ENCODE measurements at regions not wholly inside any gene's neighbourhood (a gene's known extent, or its start where the extent isn't known, plus 50 kb on each side); places are given as distances from the start of the nearest gene placed in this dataset.

GRCh38 chr9:78985084-78985738 is 586.6 kb upstream of the TLE4 start:
- TF ChIP-seq EZH2phosphoT487 (IDR thresholded peaks at IDR 0.05; ENCODE audit: low read length): no peak
- no peak for TF ChIP-seq EZH2 (optimal IDR thresholded peaks at IDR 0.05; ENCODE audit: low read depth, low read length)
- TF ChIP-seq, protein P1, sequence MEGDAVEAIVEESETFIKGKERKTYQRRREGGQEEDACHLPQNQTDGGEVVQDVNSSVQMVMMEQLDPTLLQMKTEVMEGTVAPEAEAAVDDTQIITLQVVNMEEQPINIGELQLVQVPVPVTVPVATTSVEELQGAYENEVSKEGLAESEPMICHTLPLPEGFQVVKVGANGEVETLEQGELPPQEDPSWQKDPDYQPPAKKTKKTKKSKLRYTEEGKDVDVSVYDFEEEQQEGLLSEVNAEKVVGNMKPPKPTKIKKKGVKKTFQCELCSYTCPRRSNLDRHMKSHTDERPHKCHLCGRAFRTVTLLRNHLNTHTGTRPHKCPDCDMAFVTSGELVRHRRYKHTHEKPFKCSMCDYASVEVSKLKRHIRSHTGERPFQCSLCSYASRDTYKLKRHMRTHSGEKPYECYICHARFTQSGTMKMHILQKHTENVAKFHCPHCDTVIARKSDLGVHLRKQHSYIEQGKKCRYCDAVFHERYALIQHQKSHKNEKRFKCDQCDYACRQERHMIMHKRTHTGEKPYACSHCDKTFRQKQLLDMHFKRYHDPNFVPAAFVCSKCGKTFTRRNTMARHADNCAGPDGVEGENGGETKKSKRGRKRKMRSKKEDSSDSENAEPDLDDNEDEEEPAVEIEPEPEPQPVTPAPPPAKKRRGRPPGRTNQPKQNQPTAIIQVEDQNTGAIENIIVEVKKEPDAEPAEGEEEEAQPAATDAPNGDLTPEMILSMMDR (IDR thresholded peaks at IDR 0.05; ENCODE audit: low read length): no peak
- H3K9me2 ChIP-seq (replicated peaks; ENCODE audit: insufficient read depth, low read length): no peaks in the 10 kb centered on the region
- no peaks in the 10 kb centered on the region for H3K9me3 ChIP-seq (replicated peaks; ENCODE audit: insufficient read depth, low read length)
- no peaks in the 10 kb centered on the region for H3K4me1 ChIP-seq (ENCODE audit: low read length)
- no peaks in the 10 kb centered on the region for H4K20me1 ChIP-seq (ENCODE audit: insufficient read depth, low read length)
- no peak for DNase-seq
- no peak overlapping the region for H3K4me2 ChIP-seq (ENCODE audit: low read depth, low read length)
- no peaks in the 10 kb centered on the region for H3K79me2 ChIP-seq (ENCODE audit: low read length)
- no peak overlapping the region for H2AFZ ChIP-seq (ENCODE audit: low read length)
- no peaks in the 10 kb centered on the region for H3F3A ChIP-seq (ENCODE audit: insufficient read depth, low read length)
- no peak overlapping the region for H3K27ac ChIP-seq (ENCODE audit: low read length)
- H3K4me3 ChIP-seq (ENCODE audit: low read length): no peak overlapping the region
- no peaks in the 10 kb centered on the region for H3K27me3 ChIP-seq (replicated peaks; ENCODE audit: insufficient read depth, low read length)
- no peaks in the 10 kb centered on the region for H3K36me3 ChIP-seq (replicated peaks; ENCODE audit: insufficient read depth, low read length)
- H3K9ac ChIP-seq (ENCODE audit: low read length): no peak overlapping the region

DNA sequence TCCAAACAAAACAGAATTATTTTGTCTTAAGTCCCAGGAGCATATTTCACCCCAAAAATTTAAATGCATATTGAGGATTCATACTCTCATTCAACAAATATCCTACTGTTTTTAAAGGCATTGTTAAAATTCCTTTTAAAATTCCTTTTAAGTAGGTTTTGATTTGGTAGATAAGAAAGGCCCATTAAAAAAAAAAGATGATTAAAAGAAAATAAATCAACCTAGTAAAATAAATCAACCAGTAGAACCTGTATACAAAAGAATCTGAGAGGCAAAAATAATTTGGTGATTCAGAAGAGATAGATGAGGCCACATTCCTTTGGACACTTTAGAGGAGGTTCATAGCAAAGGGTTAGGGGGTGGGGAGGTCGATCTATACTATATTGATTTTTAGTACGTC is 585.3 kb upstream of the TLE4 start:
- Histone ChIP-seq H2AFZ (ENCODE audit: low read length) (no peak overlapping the region), H3K27ac (ENCODE audit: low read length) (no peak overlapping the region), H3K9ac (ENCODE audit: low read length) (no peak overlapping the region), H3K9me3 (replicated peaks; ENCODE audit: insufficient read depth, low read length) (no peaks in the 10 kb centered on the region), H3K27me3 (replicated peaks; ENCODE audit: insufficient read depth, low read length) (no peaks in the 10 kb centered on the region), H3K4me1 (ENCODE audit: low read length) (no peaks in the 10 kb centered on the region), H3K9me2 (replicated peaks; ENCODE audit: insufficient read depth, low read length) (no peaks in the 10 kb centered on the region), H3K79me2 (ENCODE audit: low read length) (no peaks in the 10 kb centered on the region), H3F3A (ENCODE audit: insufficient read depth, low read length) (no peaks in the 10 kb centered on the region), H3K36me3 (replicated peaks; ENCODE audit: insufficient read depth, low read length) (no peaks in the 10 kb centered on the region), H3K4me2 (ENCODE audit: low read depth, low read length) (no peak overlapping the region), H4K20me1 (ENCODE audit: insufficient read depth, low read length) (no peaks in the 10 kb centered on the region), H3K4me3 (ENCODE audit: low read length) (no peak overlapping the region)
- no peak for DNase-seq
- TF ChIP-seq EZH2 (optimal IDR thresholded peaks at IDR 0.05; ENCODE audit: low read depth, low read length): no peak
- TF ChIP-seq EZH2phosphoT487 (IDR thresholded peaks at IDR 0.05; ENCODE audit: low read length): no peak
- TF ChIP-seq, protein P1 (IDR thresholded peaks at IDR 0.05; ENCODE audit: low read length): no peak

DNA sequence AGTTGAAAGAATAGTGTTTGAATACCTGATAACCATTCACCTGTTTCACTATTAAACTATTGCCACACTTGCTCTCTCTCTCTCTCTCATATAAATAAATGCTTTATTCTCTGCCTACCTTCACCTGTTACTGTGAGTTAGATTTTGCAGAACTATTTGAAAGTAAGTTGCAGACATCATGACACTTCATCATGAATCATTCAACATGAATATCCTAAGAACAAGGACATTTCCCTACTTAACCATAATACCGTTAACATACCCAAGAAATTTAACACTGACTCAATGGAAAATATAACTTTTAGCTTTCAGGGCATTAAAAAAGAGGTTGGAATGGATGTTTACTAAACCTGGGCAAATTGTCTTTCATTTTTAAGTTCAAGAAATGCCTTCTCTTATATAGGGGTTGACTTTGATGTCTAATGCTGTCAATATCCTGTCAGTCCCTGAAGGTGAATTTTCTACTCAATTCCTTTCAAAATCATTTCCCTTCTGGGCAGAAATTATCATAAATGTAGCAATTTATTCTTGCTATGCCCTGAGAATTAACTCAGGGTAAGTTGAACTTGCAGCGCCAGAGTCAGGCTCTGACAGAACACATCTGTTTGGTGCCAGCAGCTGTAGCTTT is 582.6 kb upstream of the TLE4 start:
- Histone ChIP-seq H3K4me3 (ENCODE audit: low read length) (no peak overlapping the region), H3K36me3 (replicated peaks; ENCODE audit: insufficient read depth, low read length) (no peaks in the 10 kb centered on the region)

More for the DNA sequence above, 582.6 kb upstream of the TLE4 start:
- H2AFZ ChIP-seq (ENCODE audit: low read length): no peak overlapping the region
- no peak overlapping the region for H3K4me2 ChIP-seq (ENCODE audit: low read depth, low read length)
- no peak for DNase-seq
- H3K9me2 ChIP-seq (replicated peaks; ENCODE audit: insufficient read depth, low read length): no peaks in the 10 kb centered on the region
- TF ChIP-seq, protein P1 (IDR thresholded peaks at IDR 0.05; ENCODE audit: low read length): no peak
- TF ChIP-seq EZH2phosphoT487 (IDR thresholded peaks at IDR 0.05; ENCODE audit: low read length) (no peak), EZH2 (optimal IDR thresholded peaks at IDR 0.05; ENCODE audit: low read depth, low read length) (no peak)
- no peak overlapping the region for H3K27ac ChIP-seq (ENCODE audit: low read length)
- H3K79me2 ChIP-seq (ENCODE audit: low read length): no peaks in the 10 kb centered on the region
- H3K4me1 ChIP-seq (ENCODE audit: low read length): no peaks in the 10 kb centered on the region
- no peaks in the 10 kb centered on the region for H4K20me1 ChIP-seq (ENCODE audit: insufficient read depth, low read length)
- no peaks in the 10 kb centered on the region for H3F3A ChIP-seq (ENCODE audit: insufficient read depth, low read length)
- H3K27me3 ChIP-seq (replicated peaks; ENCODE audit: insufficient read depth, low read length): no peaks in the 10 kb centered on the region
- no peaks in the 10 kb centered on the region for H3K9me3 ChIP-seq (replicated peaks; ENCODE audit: insufficient read depth, low read length)
- no peak overlapping the region for H3K9ac ChIP-seq (ENCODE audit: low read length)
